ENCODE measurements at regions not wholly inside any gene's neighbourhood (a gene's known extent, or its start where the extent isn't known, plus 50 kb on each side); places are given as distances from the start of the nearest gene placed in this dataset.
A peak's percentile ranks its signal among the peaks of the same experiment; 100 is the strongest.
"Not testable (repeated sequence)": the region's sequence is repeated elsewhere in the genome, so short reads cannot be mapped to it uniquely, and the experiment has no call there.

GRCh38 chr10:114872519-114873087 is 51.0 kb downstream of the FHIP2A start:
- H3K27ac Mint-ChIP-seq, result no peak overlapping the region
- peaks cover 4 to 10% of the 10 kb centered on the region in 2 donors for H3K4me1 Mint-ChIP-seq (ENCODE audit: low read depth in 2 of 2)
- H3K4me3 Mint-ChIP-seq, result no peak overlapping the region
- no peaks in the 10 kb centered on the region for H3K9me3 Mint-ChIP-seq
- ATAC-seq (no peak), DNase-seq (ENCODE audit: low spot score) (no peak)
- H3K36me3 Mint-ChIP-seq, result no peaks in the 10 kb centered on the region
- peaks cover 14 to 18% of the 10 kb centered on the region in 2 donors for H3K27me3 Mint-ChIP-seq

- peak overlapping the region; percentile 10 for H3K4me3 Mint-ChIP-seq
- no peak for DNase-seq (ENCODE audit: low spot score)
- H3K9me3 Mint-ChIP-seq, result no peaks in the 10 kb centered on the region
- H3K27ac Mint-ChIP-seq, result no peak overlapping the region
- ATAC-seq, result peak in 1 of 2 donors; percentile 55
- H3K4me1 Mint-ChIP-seq (ENCODE audit: low read depth in 2 of 2), result peaks cover 4 to 17% of the 10 kb centered on the region in 2 donors
- H3K36me3 Mint-ChIP-seq, result no peaks in the 10 kb centered on the region
- peaks cover 18 to 20% of the 10 kb centered on the region in 2 donors for H3K27me3 Mint-ChIP-seq
Observed at GRCh38 chr10:114874827-114875411, 53.3 kb downstream of the FHIP2A start.

- not testable (repeated sequence) for H3K9me3 Mint-ChIP-seq; H3K36me3 Mint-ChIP-seq; DNase-seq (ENCODE audit: low spot score); H3K4me3 Mint-ChIP-seq; H3K27ac Mint-ChIP-seq; ATAC-seq
- Mint-ChIP-seq H3K4me1 (ENCODE audit: low read depth in 2 of 2) (peaks cover 4 to 17% of the 10 kb centered on the region in 2 donors), H3K27me3 (peaks cover 18 to 20% of the 10 kb centered on the region in 2 donors)
Observed at GRCh38 chr10:114875590-114876081, 54.1 kb downstream of the FHIP2A start.

GRCh38 chr10:114876169-114876568 is 54.6 kb downstream of the FHIP2A start:
- no peak for ATAC-seq
- H3K4me3 Mint-ChIP-seq, result no peak overlapping the region
- no peaks in the 10 kb centered on the region for H3K36me3 Mint-ChIP-seq

GRCh38 chr10:114876602-114877300 is 55.2 kb downstream of the FHIP2A start:
- peaks cover 4 to 17% of the 10 kb centered on the region in 2 donors for H3K4me1 Mint-ChIP-seq (ENCODE audit: low read depth in 2 of 2)
- DNase-seq (ENCODE audit: low spot score) (no peak), ATAC-seq (no peak)
- H3K27me3 Mint-ChIP-seq, result peaks cover 18 to 21% of the 10 kb centered on the region in 2 donors
- no peak overlapping the region for H3K4me3 Mint-ChIP-seq
- H3K9me3 Mint-ChIP-seq, result no peaks in the 10 kb centered on the region
- no peaks in the 10 kb centered on the region for H3K36me3 Mint-ChIP-seq
- H3K27ac Mint-ChIP-seq, result no peak overlapping the region

More at GRCh38 chr10:114876169-114876568, 54.6 kb downstream of the FHIP2A start:
- H3K27ac Mint-ChIP-seq, result no peak overlapping the region
- peaks cover 18 to 20% of the 10 kb centered on the region in 2 donors for H3K27me3 Mint-ChIP-seq
- H3K9me3 Mint-ChIP-seq, result no peaks in the 10 kb centered on the region
- peaks cover 4 to 17% of the 10 kb centered on the region in 2 donors for H3K4me1 Mint-ChIP-seq (ENCODE audit: low read depth in 2 of 2)
- DNase-seq (ENCODE audit: low spot score), result no peak

GRCh38 chr10:114877301-114877644 is 55.7 kb downstream of the FHIP2A start:
- ATAC-seq (no peak), DNase-seq (ENCODE audit: low spot score) (no peak)
- no peak overlapping the region for H3K4me3 Mint-ChIP-seq
- no peaks in the 10 kb centered on the region for H3K36me3 Mint-ChIP-seq
- H3K27me3 Mint-ChIP-seq, result peaks cover 18 to 22% of the 10 kb centered on the region in 2 donors
- no peaks in the 10 kb centered on the region for H3K9me3 Mint-ChIP-seq
- peaks cover 4 to 17% of the 10 kb centered on the region in 2 donors for H3K4me1 Mint-ChIP-seq (ENCODE audit: low read depth in 2 of 2)
- H3K27ac Mint-ChIP-seq, result no peak overlapping the region

GRCh38 chr10:114879093-114879492 is 57.5 kb downstream of the FHIP2A start:
- Mint-ChIP-seq H3K36me3 (no peaks in the 10 kb centered on the region), H3K27ac (no peak overlapping the region), H3K4me1 (ENCODE audit: low read depth in 2 of 2) (peaks cover 4 to 17% of the 10 kb centered on the region in 2 donors), H3K27me3 (peaks cover 24% of the 10 kb centered on the region in 2 donors), H3K9me3 (no peaks in the 10 kb centered on the region), H3K4me3 (no peak overlapping the region)
- DNase-seq (ENCODE audit: low spot score) (no peak), ATAC-seq (no peak)

- DNase-seq (ENCODE audit: low spot score) (no peak), ATAC-seq (peak; percentile 56 to 63)
- Mint-ChIP-seq H3K27ac (no peak overlapping the region), H3K4me1 (ENCODE audit: low read depth in 2 of 2) (peaks cover 4 to 17% of the 10 kb centered on the region in 2 donors), H3K36me3 (no peaks in the 10 kb centered on the region), H3K9me3 (no peaks in the 10 kb centered on the region), H3K4me3 (no peak overlapping the region), H3K27me3 (peaks cover 24 to 26% of the 10 kb centered on the region in 2 donors)
Observed at GRCh38 chr10:114879541-114880158, 58.1 kb downstream of the FHIP2A start.

GRCh38 chr10:114881417-114881816 is 56.6 kb upstream of the TRUB1 start:
- Mint-ChIP-seq H3K9me3 (no peaks in the 10 kb centered on the region), H3K4me1 (ENCODE audit: low read depth in 2 of 2) (peaks cover 0 to 7% of the 10 kb centered on the region in 2 donors), H3K36me3 (no peaks in the 10 kb centered on the region), H3K4me3 (no peak overlapping the region), H3K27ac (no peak overlapping the region), H3K27me3 (peaks cover 10 to 14% of the 10 kb centered on the region in 2 donors)
- DNase-seq (ENCODE audit: low spot score), result no peak
- no peak for ATAC-seq

- Mint-ChIP-seq H3K27ac (no peak overlapping the region), H3K9me3 (no peaks in the 10 kb centered on the region), H3K27me3 (peaks cover 10 to 12% of the 10 kb centered on the region in 2 donors), H3K4me3 (no peak overlapping the region), H3K36me3 (no peaks in the 10 kb centered on the region), H3K4me1 (ENCODE audit: low read depth in 2 of 2) (peaks cover 0 to 7% of the 10 kb centered on the region in 2 donors)
- no peak for ATAC-seq
- DNase-seq (ENCODE audit: low spot score), result no peak
Observed at GRCh38 chr10:114881901-114882300, 56.1 kb upstream of the TRUB1 start.

GRCh38 chr10:114885443-114885842 is 52.6 kb upstream of the TRUB1 start:
- no peak overlapping the region for H3K27ac Mint-ChIP-seq
- DNase-seq (ENCODE audit: low spot score), result no peak
- H3K9me3 Mint-ChIP-seq, result no peaks in the 10 kb centered on the region
- no peaks in the 10 kb centered on the region for H3K36me3 Mint-ChIP-seq
- peaks cover 4 to 24% of the 10 kb centered on the region in 2 donors for H3K27me3 Mint-ChIP-seq
- ATAC-seq, result no peak
- no peak overlapping the region for H3K4me3 Mint-ChIP-seq
- H3K4me1 Mint-ChIP-seq (ENCODE audit: low read depth in 2 of 2), result no peaks in the 10 kb centered on the region

Measured in natural killer cell treated with Interleukin-12 subunit alpha and Interleukin-12 subunit beta and Interleukin-15 and Interleukin-18, amount 100 ng/mL, for 72 hours (primary cell).